ENCODE measurements at regions not wholly inside any gene's neighbourhood (a gene's known extent, or its start where the extent isn't known, plus 50 kb on each side); places are given as distances from the start of the nearest gene placed in this dataset.
A peak's percentile ranks its signal among the peaks of the same experiment; 100 is the strongest.
"Not testable (repeated sequence)": the region's sequence is repeated elsewhere in the genome, so short reads cannot be mapped to it uniquely, and the experiment has no call there.

- DNase-seq (no peak), ATAC-seq (no peak)
- Histone ChIP-seq H3K4me1 (ENCODE audit: control insufficient read depth, insufficient read depth, low read length) (peaks cover 3% of the 10 kb centered on the region), H3K4me3 (ENCODE audit: low read length) (no peak overlapping the region), H3K27me3 (ENCODE audit: control insufficient read depth, insufficient read depth) (no peaks in the 10 kb centered on the region), H3K9me3 (ENCODE audit: control insufficient read depth, low read length) (no peaks in the 10 kb centered on the region), H3K27ac (ENCODE audit: low read length) (no peak overlapping the region)
- intact Hi-C loops (cut with DNase I), result no loop called here
- 73% methylated on average over 5 of the region's 5 CpGs for WGBS
Observed at GRCh38 chr10:124198125-124198501, 104.7 kb upstream of the CHST15 start.

- DNase-seq, result no peak
- ATAC-seq, result peak in 1 of 2 donors; percentile 45
- peaks cover 3% of the 10 kb centered on the region for H3K4me1 ChIP-seq (ENCODE audit: control insufficient read depth, insufficient read depth, low read length)
- H3K9me3 ChIP-seq (ENCODE audit: control insufficient read depth, low read length), result no peaks in the 10 kb centered on the region
- no peak overlapping the region for H3K4me3 ChIP-seq (ENCODE audit: low read length)
- WGBS, result 62% methylated on average over 25 of the region's 25 CpGs
- H3K27me3 ChIP-seq (ENCODE audit: control insufficient read depth, insufficient read depth), result no peaks in the 10 kb centered on the region
- intact Hi-C loops (cut with DNase I), result no loop called here
- H3K27ac ChIP-seq (ENCODE audit: low read length), result peak overlapping the region; percentile 32
Observed at GRCh38 chr10:124197371-124198124, 104.2 kb upstream of the CHST15 start.

GRCh38 chr10:124196659-124197058 is 103.3 kb upstream of the CHST15 start:
- Histone ChIP-seq H3K27me3 (ENCODE audit: control insufficient read depth, insufficient read depth) (no peaks in the 10 kb centered on the region), H3K4me1 (ENCODE audit: control insufficient read depth, insufficient read depth, low read length) (peaks cover 3% of the 10 kb centered on the region), H3K4me3 (ENCODE audit: low read length) (no peak overlapping the region), H3K9me3 (ENCODE audit: control insufficient read depth, low read length) (no peaks in the 10 kb centered on the region), H3K27ac (ENCODE audit: low read length) (no peak overlapping the region)
- intact Hi-C loops (cut with DNase I), result no loop called here
- ATAC-seq (no peak), DNase-seq (no peak)
- WGBS, result 50% methylated on average over 5 of the region's 5 CpGs

GRCh38 chr10:124194199-124194824 is 100.9 kb upstream of the CHST15 start:
- intact Hi-C loops (cut with DNase I), result no loop called here
- Histone ChIP-seq H3K9me3 (ENCODE audit: control insufficient read depth, low read length) (no peaks in the 10 kb centered on the region), H3K27me3 (ENCODE audit: control insufficient read depth, insufficient read depth) (no peaks in the 10 kb centered on the region), H3K27ac (ENCODE audit: low read length) (no peak overlapping the region), H3K4me1 (ENCODE audit: control insufficient read depth, insufficient read depth, low read length) (peaks cover 3% of the 10 kb centered on the region), H3K4me3 (ENCODE audit: low read length) (no peak overlapping the region)
- no peak for DNase-seq
- ATAC-seq, result peak in 1 of 2 donors; percentile 23
- 69% methylated on average over 2 of the region's 2 CpGs for WGBS

GRCh38 chr10:124193309-124193696 is 99.9 kb upstream of the CHST15 start:
- Histone ChIP-seq H3K4me1 (ENCODE audit: control insufficient read depth, insufficient read depth, low read length) (peaks cover 3% of the 10 kb centered on the region), H3K9me3 (ENCODE audit: control insufficient read depth, low read length) (no peaks in the 10 kb centered on the region), H3K27me3 (ENCODE audit: control insufficient read depth, insufficient read depth) (no peaks in the 10 kb centered on the region), H3K4me3 (ENCODE audit: low read length) (no peak overlapping the region), H3K27ac (ENCODE audit: low read length) (no peak overlapping the region)
- intact Hi-C loops (cut with DNase I), result no loop called here
- ATAC-seq (no peak), DNase-seq (no peak)
- 96% methylated on average over 8 of the region's 8 CpGs for WGBS

GRCh38 chr10:124192664-124193308 is 99.4 kb upstream of the CHST15 start:
- H3K27me3 ChIP-seq (ENCODE audit: control insufficient read depth, insufficient read depth); H3K9me3 ChIP-seq (ENCODE audit: control insufficient read depth, low read length); H3K4me1 ChIP-seq (ENCODE audit: control insufficient read depth, insufficient read depth, low read length); H3K27ac ChIP-seq (ENCODE audit: low read length); DNase-seq; H3K4me3 ChIP-seq (ENCODE audit: low read length); ATAC-seq; intact Hi-C loops (cut with DNase I): not testable (repeated sequence)
- WGBS, result 84% methylated on average over 5 of the region's 5 CpGs

- H3K27ac ChIP-seq (ENCODE audit: low read length); H3K4me3 ChIP-seq (ENCODE audit: low read length); H3K4me1 ChIP-seq (ENCODE audit: control insufficient read depth, insufficient read depth, low read length); intact Hi-C loops (cut with DNase I); H3K9me3 ChIP-seq (ENCODE audit: control insufficient read depth, low read length); DNase-seq; H3K27me3 ChIP-seq (ENCODE audit: control insufficient read depth, insufficient read depth); ATAC-seq: not testable (repeated sequence)
- WGBS, result 77% methylated on average over 2 of the region's 2 CpGs
Observed at GRCh38 chr10:124190476-124190875, 97.1 kb upstream of the CHST15 start.

GRCh38 chr10:124186956-124187355 is 93.6 kb upstream of the CHST15 start:
- DNase-seq (no peak), ATAC-seq (no peak)

GRCh38 chr10:124185084-124185483 is 91.7 kb upstream of the CHST15 start:
- DNase-seq (no peak), ATAC-seq (no peak)
- peaks cover 2% of the 10 kb centered on the region for H3K4me1 ChIP-seq (ENCODE audit: control insufficient read depth, insufficient read depth, low read length)
- H3K27me3 ChIP-seq (ENCODE audit: control insufficient read depth, insufficient read depth), result no peaks in the 10 kb centered on the region
- H3K9me3 ChIP-seq (ENCODE audit: control insufficient read depth, low read length), result no peaks in the 10 kb centered on the region
- 63% methylated on average over 8 of the region's 8 CpGs for WGBS
- H3K27ac ChIP-seq (ENCODE audit: low read length), result no peak overlapping the region
- intact Hi-C loops (cut with DNase I), result no loop called here
- H3K4me3 ChIP-seq (ENCODE audit: low read length), result no peak overlapping the region

More at GRCh38 chr10:124186956-124187355, 93.6 kb upstream of the CHST15 start:
- intact Hi-C loops (cut with DNase I), result no loop called here
- no peaks in the 10 kb centered on the region for H3K27me3 ChIP-seq (ENCODE audit: control insufficient read depth, insufficient read depth)
- H3K27ac ChIP-seq (ENCODE audit: low read length), result no peak overlapping the region
- H3K9me3 ChIP-seq (ENCODE audit: control insufficient read depth, low read length), result no peaks in the 10 kb centered on the region
- no peak overlapping the region for H3K4me3 ChIP-seq (ENCODE audit: low read length)
- 87% methylated on average over 7 of the region's 7 CpGs for WGBS
- peaks cover 2% of the 10 kb centered on the region for H3K4me1 ChIP-seq (ENCODE audit: control insufficient read depth, insufficient read depth, low read length)

GRCh38 chr10:124184208-124184830 is 90.9 kb upstream of the CHST15 start:
- H3K27me3 ChIP-seq (ENCODE audit: control insufficient read depth, insufficient read depth), result no peaks in the 10 kb centered on the region
- DNase-seq (no peak), ATAC-seq (no peak)
- WGBS, result 91% methylated on average over 3 of the region's 3 CpGs
- no peak overlapping the region for H3K4me3 ChIP-seq (ENCODE audit: low read length)
- intact Hi-C loops (cut with DNase I), result no loop called here
- H3K9me3 ChIP-seq (ENCODE audit: control insufficient read depth, low read length), result no peaks in the 10 kb centered on the region
- H3K4me1 ChIP-seq (ENCODE audit: control insufficient read depth, insufficient read depth, low read length), result peaks cover 2% of the 10 kb centered on the region
- no peak overlapping the region for H3K27ac ChIP-seq (ENCODE audit: low read length)

GRCh38 chr10:124183617-124184016 is 90.2 kb upstream of the CHST15 start:
- WGBS, result 93% methylated on average over 7 of the region's 7 CpGs
- H3K27ac ChIP-seq (ENCODE audit: low read length), result no peak overlapping the region
- peaks cover 2% of the 10 kb centered on the region for H3K4me1 ChIP-seq (ENCODE audit: control insufficient read depth, insufficient read depth, low read length)
- DNase-seq, result no peak
- intact Hi-C loops (cut with DNase I), result no loop called here
- ATAC-seq, result no peak
- no peak overlapping the region for H3K4me3 ChIP-seq (ENCODE audit: low read length)
- no peaks in the 10 kb centered on the region for H3K9me3 ChIP-seq (ENCODE audit: control insufficient read depth, low read length)
- H3K27me3 ChIP-seq (ENCODE audit: control insufficient read depth, insufficient read depth), result no peaks in the 10 kb centered on the region
